ENCODE measurements at regions not wholly inside any gene's neighbourhood (a gene's known extent, or its start where the extent isn't known, plus 50 kb on each side); places are given as distances from the start of the nearest gene placed in this dataset.
"Not testable (repeated sequence)": the region's sequence is repeated elsewhere in the genome, so short reads cannot be mapped to it uniquely, and the experiment has no call there.

DNA sequence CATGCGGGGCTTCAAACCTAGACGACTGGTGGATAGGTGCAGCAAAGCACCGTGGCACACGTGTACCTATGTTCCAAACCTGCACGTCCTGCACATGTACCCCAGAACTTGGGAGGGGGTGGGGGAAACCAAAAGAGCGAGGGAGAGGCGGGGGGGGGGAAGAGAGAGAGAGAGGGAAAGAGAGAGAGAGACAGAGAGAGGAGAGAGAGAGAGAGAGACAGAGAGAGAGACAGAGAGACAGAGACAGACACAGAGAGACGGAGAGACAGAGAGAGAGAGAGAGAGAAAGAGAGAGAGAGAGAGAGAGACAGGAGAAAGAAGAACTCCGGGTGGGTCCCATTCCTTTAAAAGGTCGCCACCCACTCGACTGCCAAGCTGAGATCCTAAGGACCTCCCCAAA is 55.9 kb upstream of the RNU2-1 start:
- TF ChIP-seq, protein P1, sequence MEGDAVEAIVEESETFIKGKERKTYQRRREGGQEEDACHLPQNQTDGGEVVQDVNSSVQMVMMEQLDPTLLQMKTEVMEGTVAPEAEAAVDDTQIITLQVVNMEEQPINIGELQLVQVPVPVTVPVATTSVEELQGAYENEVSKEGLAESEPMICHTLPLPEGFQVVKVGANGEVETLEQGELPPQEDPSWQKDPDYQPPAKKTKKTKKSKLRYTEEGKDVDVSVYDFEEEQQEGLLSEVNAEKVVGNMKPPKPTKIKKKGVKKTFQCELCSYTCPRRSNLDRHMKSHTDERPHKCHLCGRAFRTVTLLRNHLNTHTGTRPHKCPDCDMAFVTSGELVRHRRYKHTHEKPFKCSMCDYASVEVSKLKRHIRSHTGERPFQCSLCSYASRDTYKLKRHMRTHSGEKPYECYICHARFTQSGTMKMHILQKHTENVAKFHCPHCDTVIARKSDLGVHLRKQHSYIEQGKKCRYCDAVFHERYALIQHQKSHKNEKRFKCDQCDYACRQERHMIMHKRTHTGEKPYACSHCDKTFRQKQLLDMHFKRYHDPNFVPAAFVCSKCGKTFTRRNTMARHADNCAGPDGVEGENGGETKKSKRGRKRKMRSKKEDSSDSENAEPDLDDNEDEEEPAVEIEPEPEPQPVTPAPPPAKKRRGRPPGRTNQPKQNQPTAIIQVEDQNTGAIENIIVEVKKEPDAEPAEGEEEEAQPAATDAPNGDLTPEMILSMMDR (IDR thresholded peaks at IDR 0.05): not testable (repeated sequence)
- not testable (repeated sequence) for TF ChIP-seq POLR2A, POLR2AphosphoS5, EP300 (IDR thresholded peaks at IDR 0.05)
